H9 (cell line): ENCODE measurements at regions not wholly inside any gene's neighbourhood (a gene's known extent, or its start where the extent isn't known, plus 50 kb on each side); places are given as distances from the start of the nearest gene placed in this dataset.

Source experiments
- DNase-seq: peaks from one replicate; pipeline ENCODE4 v3.0.0-alpha.2; 2017
- H2AFZ ChIP-seq: one replicate; pipeline ENCODE4 v1.6.1; 2013; ENCODE audit warnings: mild to moderate bottlenecking, low read length, control low read depth, moderate library complexity
- H2AK5ac ChIP-seq: 2 replicates; pipeline ENCODE4 v1.6.1; 2013; ENCODE audit warnings: low read length, control low read depth, mixed read lengths; ENCODE audit not compliant: insufficient read length
- H2BK120ac ChIP-seq: one replicate; pipeline ENCODE4 v1.6.1; 2013; ENCODE audit warnings: low read depth, mild to moderate bottlenecking, low read length, control low read depth, inconsistent platforms; ENCODE audit not compliant: poor library complexity, severe bottlenecking
- H2BK12ac ChIP-seq: 2 replicates; pipeline ENCODE4 v1.6.1; 2013; ENCODE audit warnings: low read length, control low read depth, mixed read lengths, low read depth; ENCODE audit not compliant: insufficient read length
- H2BK15ac ChIP-seq: 2 replicates; pipeline ENCODE4 v1.6.1; 2013; ENCODE audit warnings: low read depth, low read length, control low read depth
- H2BK20ac ChIP-seq: one replicate; pipeline ENCODE4 v1.6.1; 2013; ENCODE audit warnings: low read depth, mild to moderate bottlenecking, low read length, control low read depth, inconsistent platforms; ENCODE audit not compliant: poor library complexity, severe bottlenecking
- H2BK5ac ChIP-seq: 2 replicates; pipeline ENCODE4 v1.6.1; 2013; ENCODE audit warnings: low read length, control low read depth, mixed read lengths; ENCODE audit not compliant: insufficient read length
- H3K14ac ChIP-seq: 2 replicates; pipeline ENCODE4 v1.6.1; 2013; ENCODE audit warnings: low read length, control low read depth; ENCODE audit not compliant: insufficient read depth
- H3K18ac ChIP-seq: 2 replicates; pipeline ENCODE4 v1.6.1; 2013; ENCODE audit warnings: low read depth, mild to moderate bottlenecking, mixed read lengths, low read length, control low read depth; ENCODE audit not compliant: insufficient read length
- H3K23ac ChIP-seq: 2 replicates; pipeline ENCODE4 v1.6.1; 2013; ENCODE audit warnings: low read length, control low read depth, mixed read lengths, low read depth; ENCODE audit not compliant: insufficient read length
- H3K23me2 ChIP-seq: 2 replicates; pipeline ENCODE4 v1.6.1; 2013; ENCODE audit warnings: low read depth, mild to moderate bottlenecking, mixed read lengths, low read length, control low read depth; ENCODE audit not compliant: insufficient read length, poor library complexity, severe bottlenecking
- H3K27ac ChIP-seq: 2 replicates; pipeline ENCODE4 v1.5.1; 2013; ENCODE audit warnings: low read length, control low read depth, mixed read lengths, low read depth; ENCODE audit not compliant: insufficient read length
- H3K27me3 ChIP-seq: 2 replicates; pipeline ENCODE4 v1.6.1; 2013; ENCODE audit warnings: low read length, control low read depth, inconsistent platforms; ENCODE audit not compliant: insufficient read depth
- H3K4ac ChIP-seq: 2 replicates; pipeline ENCODE4 v1.6.1; 2013; ENCODE audit warnings: low read depth, mild to moderate bottlenecking, control low read depth, inconsistent platforms, low read length, moderate library complexity
- H3K4me1 ChIP-seq: 2 replicates; pipeline ENCODE4 v1.6.1; 2013; ENCODE audit warnings: low read length, control low read depth, inconsistent platforms; ENCODE audit not compliant: insufficient read depth
- H3K4me2 ChIP-seq: 2 replicates; pipeline ENCODE4 v1.6.1; 2013; ENCODE audit warnings: low read length, control low read depth, mixed read lengths; ENCODE audit not compliant: insufficient read length, insufficient read depth
- H3K56ac ChIP-seq: 2 replicates; pipeline ENCODE4 v1.6.1; 2013; ENCODE audit warnings: low read depth, mild to moderate bottlenecking, mixed read lengths, low read length, control low read depth; ENCODE audit not compliant: insufficient read length
- H3K79me1 ChIP-seq: 2 replicates; pipeline ENCODE4 v1.6.1; 2013; ENCODE audit warnings: low read depth, mild to moderate bottlenecking, moderate library complexity, low read length, control low read depth, inconsistent platforms; ENCODE audit not compliant: insufficient read depth, poor library complexity, severe bottlenecking
- H3K79me2 ChIP-seq: 2 replicates; pipeline ENCODE4 v1.6.1; 2013; ENCODE audit warnings: low read length, control low read depth, inconsistent platforms; ENCODE audit not compliant: insufficient read depth
- H3K9ac ChIP-seq: 2 replicates; pipeline ENCODE4 v1.6.1; 2013; ENCODE audit warnings: low read length, control low read depth, mixed read lengths; ENCODE audit not compliant: insufficient read length; ENCODE audit errors: extremely low read depth
- H3K9me3 ChIP-seq: one replicate; pipeline ENCODE4 v1.6.1; 2013; ENCODE audit warnings: low read depth, low read length, inconsistent platforms; ENCODE audit not compliant: control insufficient read depth
- H3T11ph ChIP-seq: one replicate; pipeline ENCODE4 v1.6.1; 2013; ENCODE audit warnings: mild to moderate bottlenecking, low read length, control low read depth, inconsistent platforms
- H4K20me1 ChIP-seq: one replicate; pipeline ENCODE4 v1.6.1; 2013; ENCODE audit not compliant: control insufficient read depth, insufficient read length, insufficient read depth
- H4K5ac ChIP-seq: 2 replicates; pipeline ENCODE4 v1.6.1; 2013; ENCODE audit warnings: low read depth, mild to moderate bottlenecking, mixed read lengths, low read length, control low read depth; ENCODE audit not compliant: insufficient read length
- H4K8ac ChIP-seq: replicated peaks from 2 replicates; pipeline ENCODE4 v1.6.1; 2013; ENCODE audit warnings: low read length, control low read depth, mixed read lengths, low read depth; ENCODE audit not compliant: insufficient read length
- H4K91ac ChIP-seq: 2 replicates; pipeline ENCODE4 v1.6.1; 2013; ENCODE audit warnings: low read depth, mild to moderate bottlenecking, moderate library complexity, mixed read lengths, low read length, control low read depth; ENCODE audit not compliant: insufficient read length
- H3K27ac Mint-ChIP-seq, 3 experiments: 2 replicates in 2 of 3; 3 replicates in 1 of 3; pipeline ENCODE4 v1.8.0; 2020 to 2021; ENCODE audit warnings: mixed read lengths in 3 of 3, mild to moderate bottlenecking in 1 of 3, moderate library complexity in 1 of 3
- H3K27me3 Mint-ChIP-seq: 2 replicates; pipeline ENCODE4 v1.8.0; 2021; ENCODE audit warnings: low read depth, mild to moderate bottlenecking, moderate library complexity, mixed read lengths
- H3K36me3 Mint-ChIP-seq, 3 experiments: 2 replicates in 2 of 3; 3 replicates in 1 of 3; pipeline ENCODE4 v1.8.0; 2020 to 2021; ENCODE audit warnings: low read depth in 3 of 3, mixed read lengths in 3 of 3; ENCODE audit not compliant: insufficient read depth in 1 of 3
- H3K4me1 Mint-ChIP-seq, 2 experiments: 2 replicates each; pipeline ENCODE4 v1.8.0; 2020; ENCODE audit warnings: mixed read lengths in 2 of 2
- H3K4me3 Mint-ChIP-seq, 2 experiments: 2 replicates in 1 of 2; 3 replicates in 1 of 2; pipeline ENCODE4 v1.8.0; 2020 to 2021; ENCODE audit warnings: mild to moderate bottlenecking in 2 of 2, mixed read lengths in 2 of 2, moderate library complexity in 1 of 2
- H3K9me3 Mint-ChIP-seq, 2 experiments: 2 replicates in 1 of 2; 3 replicates in 1 of 2; pipeline ENCODE4 v1.8.0; 2020; ENCODE audit warnings: mild to moderate bottlenecking in 2 of 2, mixed read lengths in 2 of 2, moderate library complexity in 1 of 2
- CTCF ChIP-seq: fragments of 200-600 bp; sonication (generic); conservative IDR thresholded peaks from 3 replicates; pipeline ENCODE4 v1.8.0; 2021; ENCODE audit warnings: antibody characterized with exemption, mild to moderate bottlenecking
- WGBS: extraction: QIAGEN DNeasy Blood & Tissue Kit; methylation state at CpG from one replicate; pipeline ENCODE4 v1.1.7; 2013; ENCODE audit warnings: missing lambda C conversion rate, low lambda C conversion rate, mixed read lengths; ENCODE audit not compliant: insufficient read length; ENCODE audit errors: extremely low coverage; 5-methylcytosine and 5-hydroxymethylcytosine counted together

- Histone ChIP-seq H2BK20ac (no peak overlapping the region), H2AFZ (no peak overlapping the region), H3K27ac (no peak overlapping the region), H4K5ac (no peak overlapping the region), H2BK5ac (no peak overlapping the region), H3K27me3 (no peaks in the 10 kb centered on the region), H3K56ac (no peak overlapping the region), H3K9ac (no peak overlapping the region), H2BK15ac (no peak overlapping the region), H4K8ac (no peak overlapping the region), H3K79me1 (no peaks in the 10 kb centered on the region), H3K14ac (no peak overlapping the region), H3K4me2 (no peak overlapping the region), H3K4ac (no peak overlapping the region), H3K18ac (no peak overlapping the region), H4K20me1 (no peaks in the 10 kb centered on the region), H3T11ph (no peak overlapping the region), H4K91ac (no peak overlapping the region), H2BK12ac (no peak overlapping the region), H3K4me1 (no peaks in the 10 kb centered on the region), H2AK5ac (no peak overlapping the region), H3K9me3 (no peaks in the 10 kb centered on the region), H2BK120ac (no peak overlapping the region), H3K79me2 (no peaks in the 10 kb centered on the region), H3K23ac (no peak overlapping the region), H3K23me2 (no peaks in the 10 kb centered on the region)
- DNase-seq, result no peak
- H3K4me3 Mint-ChIP-seq, result no peak overlapping the region
- no peak for TF ChIP-seq CTCF
- peaks cover 22 to 25% of the 10 kb centered on the region in 2 experiments for H3K9me3 Mint-ChIP-seq
- no CpG with 5 or more reads among the region's 2 CpGs for WGBS
- H3K36me3 Mint-ChIP-seq, result peaks cover 17 to 32% (median 21%) of the 10 kb centered on the region in 3 experiments
- peaks cover 12 to 16% of the 10 kb centered on the region in 2 experiments for H3K4me1 Mint-ChIP-seq
- H3K27me3 Mint-ChIP-seq, result no peaks in the 10 kb centered on the region
- H3K27ac Mint-ChIP-seq, result no peak overlapping the region
These were observed 98.2 kb upstream of the RPS23 start for GRCh38 chr5:82376307-82376706.
